ENCODE measurements at regions not wholly inside any gene's neighbourhood (a gene's known extent, or its start where the extent isn't known, plus 50 kb on each side); places are given as distances from the start of the nearest gene placed in this dataset.

GRCh38 chr7:130922206-130923112 lies 188.5 kb upstream of the KLF14 start:
- Mint-ChIP-seq H3K4me3 (ENCODE audit: low read depth) (no peak overlapping the region), H3K27me3 (peaks cover 3% of the 10 kb centered on the region), H3K36me3 (ENCODE audit: insufficient read depth) (no peaks in the 10 kb centered on the region), H3K9me3 (ENCODE audit: low read depth) (no peaks in the 10 kb centered on the region), H3K27ac (no peak overlapping the region), H3K4me1 (ENCODE audit: low read depth) (peaks cover 30% of the 10 kb centered on the region)
- DNase-seq (ENCODE audit: low spot score, unreplicated experiment), result no peak
- no peak for TF ChIP-seq CTCF (IDR thresholded peaks at IDR 0.05; ENCODE audit: unreplicated experiment)

DNA sequence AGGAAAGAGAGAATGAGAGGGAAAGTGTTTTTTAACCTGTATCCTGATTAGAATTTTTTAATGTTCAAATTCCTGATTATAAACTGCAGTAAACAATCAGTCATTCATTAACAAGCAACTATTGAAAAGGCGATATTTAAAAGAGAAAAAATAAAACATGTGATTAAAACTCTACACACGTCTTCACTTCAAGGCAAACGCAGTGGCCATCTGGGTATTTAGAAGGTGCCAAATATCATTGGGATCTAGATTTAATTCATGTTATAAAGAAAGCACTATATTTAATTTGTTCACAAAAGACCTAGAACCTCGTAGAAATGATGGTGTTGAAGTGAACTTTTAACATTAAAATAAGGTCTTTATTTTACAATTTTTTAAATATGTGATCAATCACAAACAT lies 189.4 kb upstream of the KLF14 start:
- H3K4me1 Mint-ChIP-seq (ENCODE audit: low read depth), result peaks cover 29% of the 10 kb centered on the region
- no peak overlapping the region for H3K27ac Mint-ChIP-seq
- no peak overlapping the region for H3K4me3 Mint-ChIP-seq (ENCODE audit: low read depth)
- no peak for DNase-seq (ENCODE audit: low spot score, unreplicated experiment)
- H3K9me3 Mint-ChIP-seq (ENCODE audit: low read depth), result no peaks in the 10 kb centered on the region
- TF ChIP-seq CTCF (IDR thresholded peaks at IDR 0.05; ENCODE audit: unreplicated experiment), result no peak
- H3K27me3 Mint-ChIP-seq, result peaks cover 4% of the 10 kb centered on the region
- H3K36me3 Mint-ChIP-seq (ENCODE audit: insufficient read depth), result no peaks in the 10 kb centered on the region

- DNase-seq (ENCODE audit: low spot score, unreplicated experiment), result no peak
- no peaks in the 10 kb centered on the region for H3K36me3 Mint-ChIP-seq (ENCODE audit: insufficient read depth)
- peaks cover 29% of the 10 kb centered on the region for H3K4me1 Mint-ChIP-seq (ENCODE audit: low read depth)
- no peak for TF ChIP-seq CTCF (IDR thresholded peaks at IDR 0.05; ENCODE audit: unreplicated experiment)
- no peak overlapping the region for H3K27ac Mint-ChIP-seq
- H3K27me3 Mint-ChIP-seq, result peaks cover 4% of the 10 kb centered on the region
- no peaks in the 10 kb centered on the region for H3K9me3 Mint-ChIP-seq (ENCODE audit: low read depth)
- H3K4me3 Mint-ChIP-seq (ENCODE audit: low read depth), result no peak overlapping the region
Observed at GRCh38 chr7:130923930-130924329, 189.9 kb upstream of the KLF14 start.

DNA sequence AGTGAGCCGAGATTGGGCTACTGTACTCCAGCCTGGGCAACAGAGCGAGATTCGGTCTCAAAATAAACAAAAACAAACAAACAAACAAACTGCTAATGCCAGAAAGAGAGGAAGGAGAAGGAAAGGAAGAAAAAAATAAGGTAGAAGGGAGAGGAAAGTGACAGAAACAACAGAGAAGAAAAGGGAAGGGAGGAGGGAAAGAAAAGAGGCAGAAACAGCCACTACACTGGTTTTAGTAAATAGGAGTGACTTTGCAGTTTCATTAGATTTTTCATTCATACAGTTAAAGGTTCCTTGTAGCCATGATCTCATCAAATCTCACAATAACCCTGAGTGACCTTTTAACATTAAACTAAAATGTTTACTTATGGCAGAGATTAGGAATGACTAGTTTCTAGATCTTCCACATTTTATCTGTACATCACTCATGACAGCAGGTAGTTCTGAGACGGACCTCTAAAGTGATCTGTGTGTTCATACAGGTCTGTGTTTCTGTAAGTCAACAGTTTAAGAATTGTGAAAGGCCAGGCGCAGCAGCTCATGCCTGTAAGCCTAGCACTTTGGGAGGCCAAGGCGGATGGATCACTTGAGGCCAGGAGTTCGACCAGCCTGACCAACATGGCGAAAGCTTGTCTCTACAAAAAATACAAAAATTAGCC lies 191.3 kb upstream of the KLF14 start:
- no peak for DNase-seq (ENCODE audit: low spot score, unreplicated experiment)
- Mint-ChIP-seq H3K27me3 (peaks cover 4% of the 10 kb centered on the region), H3K4me3 (ENCODE audit: low read depth) (no peak overlapping the region), H3K4me1 (ENCODE audit: low read depth) (peaks cover 29% of the 10 kb centered on the region), H3K36me3 (ENCODE audit: insufficient read depth) (no peaks in the 10 kb centered on the region), H3K9me3 (ENCODE audit: low read depth) (no peaks in the 10 kb centered on the region), H3K27ac (peak overlapping the region; percentile 84)
- no peak for TF ChIP-seq CTCF (IDR thresholded peaks at IDR 0.05; ENCODE audit: unreplicated experiment)

DNA sequence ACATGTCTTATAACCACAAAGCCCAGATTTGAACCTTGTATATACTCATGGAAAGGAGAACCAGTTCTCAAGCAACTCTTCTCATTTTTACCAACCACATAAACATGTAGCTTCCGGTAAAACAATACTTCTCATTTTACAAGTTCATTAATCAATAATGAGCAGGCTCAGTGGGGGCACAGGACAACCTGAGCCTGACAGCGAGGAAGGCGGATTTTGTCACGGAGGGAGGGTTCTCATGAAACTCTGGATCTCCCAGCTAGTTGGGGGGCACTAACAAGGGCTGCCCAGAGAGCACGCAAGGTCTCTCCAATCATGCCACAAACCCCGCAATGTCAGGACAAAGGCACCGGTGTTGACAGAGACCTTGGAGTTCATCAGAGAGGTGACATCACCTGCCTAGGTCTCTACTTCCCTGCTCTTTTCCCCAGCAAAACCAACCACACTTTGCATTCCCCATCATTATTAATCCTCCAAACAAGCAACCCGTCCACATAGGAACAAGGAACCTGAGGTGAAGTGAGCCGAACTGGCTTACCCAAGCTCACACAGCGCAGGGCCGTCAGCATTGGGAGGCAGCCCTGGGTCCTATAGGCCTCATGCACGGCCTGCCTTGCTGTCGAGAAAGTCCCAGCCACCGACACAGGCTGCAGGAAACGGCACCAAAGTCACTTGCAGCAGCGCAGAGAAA lies 192.1 kb upstream of the KLF14 start:
- TF ChIP-seq CTCF (IDR thresholded peaks at IDR 0.05; ENCODE audit: unreplicated experiment), result no peak
- H3K27me3 Mint-ChIP-seq, result peaks cover 4% of the 10 kb centered on the region
- H3K4me3 Mint-ChIP-seq (ENCODE audit: low read depth), result no peak overlapping the region
- no peaks in the 10 kb centered on the region for H3K36me3 Mint-ChIP-seq (ENCODE audit: insufficient read depth)
- no peak overlapping the region for H3K27ac Mint-ChIP-seq
- no peak for DNase-seq (ENCODE audit: low spot score, unreplicated experiment)
- peaks cover 27% of the 10 kb centered on the region for H3K4me1 Mint-ChIP-seq (ENCODE audit: low read depth)
- H3K9me3 Mint-ChIP-seq (ENCODE audit: low read depth), result no peaks in the 10 kb centered on the region
